ENCODE measurements at regions not wholly inside any gene's neighbourhood (a gene's known extent, or its start where the extent isn't known, plus 50 kb on each side); places are given as distances from the start of the nearest gene placed in this dataset.
A peak's percentile ranks its signal among the peaks of the same experiment; 100 is the strongest.

DNA sequence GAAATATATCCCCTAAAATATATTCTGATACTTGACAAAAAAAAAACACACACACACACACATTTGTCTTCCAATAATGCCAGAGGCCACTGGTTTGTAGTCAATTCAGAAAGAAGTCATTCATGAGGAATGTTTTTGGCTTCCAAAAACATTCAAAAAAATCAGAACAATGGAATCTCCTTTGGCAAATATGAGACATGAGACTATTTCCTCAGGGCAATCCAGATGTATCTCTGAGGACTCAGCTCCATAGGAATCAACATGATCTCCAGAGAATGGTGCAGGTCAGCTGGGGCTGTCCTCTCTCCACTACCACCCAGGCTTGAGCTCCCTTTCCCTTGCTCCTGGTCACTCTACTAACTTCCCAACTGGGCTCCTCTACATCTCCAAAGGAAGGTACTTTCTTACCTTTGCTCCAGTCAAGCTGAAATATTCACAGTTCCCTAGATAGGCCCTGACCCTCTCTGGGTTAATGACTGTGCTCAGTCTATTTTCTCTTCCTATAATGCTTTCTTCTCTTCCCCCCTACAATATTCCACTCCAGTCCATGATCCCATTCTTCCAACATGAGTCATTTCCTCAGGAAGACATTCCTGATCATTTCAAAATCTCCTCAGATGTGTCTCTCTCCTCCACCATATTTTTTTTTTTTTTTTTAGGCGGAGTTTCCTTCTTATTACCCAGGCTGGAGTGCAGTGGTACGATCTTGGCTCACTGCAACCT is 145.3 kb downstream of the C1D start:
- H3K27me3 Mint-ChIP-seq (ENCODE audit: unreplicated experiment): no peaks in the 10 kb centered on the region

DNA sequence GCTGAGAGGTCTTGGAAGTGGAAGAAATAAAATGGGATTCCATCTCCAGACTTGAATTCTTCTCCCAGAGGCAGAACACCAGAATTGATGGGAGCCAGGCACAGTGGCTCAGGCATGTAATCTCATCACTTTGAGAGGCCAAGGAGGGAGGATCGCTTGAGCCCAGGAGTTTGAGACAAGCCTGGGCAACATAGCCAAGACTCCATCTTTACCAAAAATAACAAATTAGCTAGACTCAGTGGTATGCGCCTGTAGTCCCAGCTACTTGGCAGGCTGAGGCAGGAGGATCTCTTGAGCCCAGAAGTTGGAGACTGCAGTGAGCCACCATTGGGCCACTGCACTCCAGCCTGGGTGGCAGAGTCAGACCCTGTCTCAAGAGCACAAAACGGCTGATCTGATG is 144.3 kb downstream of the C1D start:
- no peak for TF ChIP-seq CTCF (IDR thresholded peaks at IDR 0.05)
- Mint-ChIP-seq H3K4me3 (ENCODE audit: unreplicated experiment) (no peak overlapping the region), H3K4me1 (ENCODE audit: unreplicated experiment) (peaks cover 49% of the 10 kb centered on the region), H3K9me3 (ENCODE audit: unreplicated experiment) (no peaks in the 10 kb centered on the region), H3K27me3 (ENCODE audit: unreplicated experiment) (no peaks in the 10 kb centered on the region), H3K36me3 (ENCODE audit: unreplicated experiment) (no peaks in the 10 kb centered on the region), H3K27ac (ENCODE audit: unreplicated experiment) (peak overlapping the region; percentile 95)
- no peak for DNase-seq (ENCODE audit: extremely low spot score, unreplicated experiment)

More for the DNA sequence above, 145.3 kb downstream of the C1D start:
- no peaks in the 10 kb centered on the region for H3K36me3 Mint-ChIP-seq (ENCODE audit: unreplicated experiment)
- no peak for TF ChIP-seq CTCF (IDR thresholded peaks at IDR 0.05)
- H3K4me1 Mint-ChIP-seq (ENCODE audit: unreplicated experiment): peaks cover 48% of the 10 kb centered on the region
- H3K9me3 Mint-ChIP-seq (ENCODE audit: unreplicated experiment): no peaks in the 10 kb centered on the region
- no peak overlapping the region for H3K4me3 Mint-ChIP-seq (ENCODE audit: unreplicated experiment)
- peak overlapping the region; percentile 95 for H3K27ac Mint-ChIP-seq (ENCODE audit: unreplicated experiment)
- DNase-seq (ENCODE audit: extremely low spot score, unreplicated experiment): no peak

- Mint-ChIP-seq H3K27me3 (ENCODE audit: unreplicated experiment) (no peaks in the 10 kb centered on the region), H3K36me3 (ENCODE audit: unreplicated experiment) (no peaks in the 10 kb centered on the region), H3K9me3 (ENCODE audit: unreplicated experiment) (no peaks in the 10 kb centered on the region), H3K4me1 (ENCODE audit: unreplicated experiment) (peaks cover 48% of the 10 kb centered on the region), H3K27ac (ENCODE audit: unreplicated experiment) (no peak overlapping the region), H3K4me3 (ENCODE audit: unreplicated experiment) (no peak overlapping the region)
- no peak for TF ChIP-seq CTCF (IDR thresholded peaks at IDR 0.05)
- DNase-seq (ENCODE audit: extremely low spot score, unreplicated experiment): no peak
These were observed 143.3 kb downstream of the C1D start for GRCh38 chr2:67919490-67919889.

DNA sequence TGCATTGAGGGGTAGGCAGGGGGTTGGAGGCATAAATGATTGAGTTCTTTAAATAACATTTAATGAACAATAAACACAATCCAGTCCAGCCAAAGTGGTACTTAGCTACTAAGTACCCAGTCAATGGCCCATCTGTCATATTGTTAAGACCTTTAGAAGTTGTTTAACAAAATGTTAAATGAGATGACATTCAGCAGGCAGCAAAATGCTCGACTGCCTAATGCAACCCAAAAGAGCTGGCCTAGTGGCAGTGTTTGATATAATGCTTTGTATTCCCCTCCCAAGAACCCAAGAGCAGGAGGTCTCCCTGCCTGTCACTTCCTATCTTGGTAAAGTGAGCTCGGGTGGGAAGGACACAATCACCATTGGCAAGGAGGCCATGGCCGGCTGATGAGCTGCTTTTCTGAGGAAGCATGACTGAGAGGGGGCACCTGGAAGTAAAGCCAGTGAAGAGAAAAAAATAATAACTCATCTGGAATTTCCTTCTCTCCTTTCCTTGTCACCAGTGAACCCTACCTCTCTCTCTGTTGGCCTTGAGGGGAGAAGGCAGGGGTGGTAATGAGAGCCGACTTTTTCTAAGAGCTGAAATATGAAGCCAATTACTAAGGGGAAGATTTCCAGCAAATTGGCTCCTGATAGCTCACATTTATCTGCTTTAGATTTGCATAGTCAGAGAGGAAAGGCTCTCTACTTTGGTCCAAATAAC is 140.6 kb downstream of the C1D start:
- Mint-ChIP-seq H3K36me3 (ENCODE audit: unreplicated experiment) (no peaks in the 10 kb centered on the region), H3K4me1 (ENCODE audit: unreplicated experiment) (peaks cover 26% of the 10 kb centered on the region), H3K27ac (ENCODE audit: unreplicated experiment) (no peak overlapping the region), H3K4me3 (ENCODE audit: unreplicated experiment) (no peak overlapping the region), H3K9me3 (ENCODE audit: unreplicated experiment) (no peaks in the 10 kb centered on the region), H3K27me3 (ENCODE audit: unreplicated experiment) (no peaks in the 10 kb centered on the region)
- DNase-seq (ENCODE audit: extremely low spot score, unreplicated experiment): no peak
- no peak for TF ChIP-seq CTCF (IDR thresholded peaks at IDR 0.05)

- DNase-seq (ENCODE audit: extremely low spot score, unreplicated experiment): no peak
These were observed 139.1 kb downstream of the C1D start for GRCh38 chr2:67923696-67924095.

More at GRCh38 chr2:67923696-67924095, 139.1 kb downstream of the C1D start:
- Mint-ChIP-seq H3K4me3 (ENCODE audit: unreplicated experiment) (no peak overlapping the region), H3K4me1 (ENCODE audit: unreplicated experiment) (peaks cover 12% of the 10 kb centered on the region), H3K27me3 (ENCODE audit: unreplicated experiment) (no peaks in the 10 kb centered on the region), H3K36me3 (ENCODE audit: unreplicated experiment) (no peaks in the 10 kb centered on the region), H3K9me3 (ENCODE audit: unreplicated experiment) (no peaks in the 10 kb centered on the region), H3K27ac (ENCODE audit: unreplicated experiment) (no peak overlapping the region)
- TF ChIP-seq CTCF (IDR thresholded peaks at IDR 0.05): no peak

Measured in osteocyte (in vitro differentiated cells).